Nephron progenitor cell (in vitro differentiated cells): ENCODE measurements at regions not wholly inside any gene's neighbourhood (a gene's known extent, or its start where the extent isn't known, plus 50 kb on each side); places are given as distances from the start of the nearest gene placed in this dataset.

Source experiments
- DNase-seq: peaks from one replicate; pipeline ENCODE4 v3.0.0; 2021
- H3K27ac Mint-ChIP-seq: 2 replicates; pipeline ENCODE4 v1.8.0; 2021; ENCODE audit warnings: mild to moderate bottlenecking, moderate library complexity, mixed read lengths
- H3K27me3 Mint-ChIP-seq: 2 replicates; pipeline ENCODE4 v1.8.0; 2021; ENCODE audit warnings: mild to moderate bottlenecking, low read depth, mixed read lengths; ENCODE audit not compliant: poor library complexity
- H3K36me3 Mint-ChIP-seq: 2 replicates; pipeline ENCODE4 v1.8.0; 2021; ENCODE audit warnings: low read depth, mixed read lengths
- H3K4me1 Mint-ChIP-seq: 2 replicates; pipeline ENCODE4 v1.8.0; 2021; ENCODE audit warnings: mixed read lengths
- H3K4me3 Mint-ChIP-seq: 2 replicates; pipeline ENCODE4 v1.8.0; 2021; ENCODE audit warnings: mild to moderate bottlenecking, moderate library complexity, mixed read lengths
- H3K9me3 Mint-ChIP-seq: 2 replicates; pipeline ENCODE4 v1.8.0; 2021; ENCODE audit warnings: mild to moderate bottlenecking, moderate library complexity, mixed read lengths
- CTCF ChIP-seq: fragments of 200-600 bp; sonication (generic); IDR thresholded peaks from 2 replicates; pipeline ENCODE4 v1.5.0; 2021; ENCODE audit warnings: antibody characterized with exemption

DNA sequence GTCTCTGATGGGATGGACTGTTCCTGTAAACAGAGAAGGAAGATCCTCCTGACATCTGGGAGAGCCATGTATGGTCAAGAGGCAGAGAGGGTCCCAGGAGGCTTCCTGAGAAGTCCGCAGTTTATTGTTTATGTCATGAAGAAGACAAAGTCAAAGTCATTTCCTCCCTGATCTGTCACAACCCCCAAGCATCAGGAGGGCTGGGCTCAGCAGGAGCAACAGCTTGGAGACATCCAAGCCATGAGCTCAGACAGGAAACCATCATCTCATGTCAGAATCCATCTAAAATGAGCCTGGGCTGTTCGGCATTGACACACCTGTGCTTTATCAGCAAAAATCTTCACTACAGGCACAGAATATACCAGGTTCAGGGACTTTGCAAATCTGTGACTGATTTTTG is 325.0 kb upstream of the MSX2 start:
- H3K9me3 Mint-ChIP-seq = no peaks in the 10 kb centered on the region
- no peak for DNase-seq
- peaks cover 5% of the 10 kb centered on the region for H3K27me3 Mint-ChIP-seq
- no peak overlapping the region for H3K27ac Mint-ChIP-seq
- peaks cover 34% of the 10 kb centered on the region for H3K4me1 Mint-ChIP-seq
- no peak for TF ChIP-seq CTCF
- H3K4me3 Mint-ChIP-seq = no peak overlapping the region
- no peaks in the 10 kb centered on the region for H3K36me3 Mint-ChIP-seq

DNA sequence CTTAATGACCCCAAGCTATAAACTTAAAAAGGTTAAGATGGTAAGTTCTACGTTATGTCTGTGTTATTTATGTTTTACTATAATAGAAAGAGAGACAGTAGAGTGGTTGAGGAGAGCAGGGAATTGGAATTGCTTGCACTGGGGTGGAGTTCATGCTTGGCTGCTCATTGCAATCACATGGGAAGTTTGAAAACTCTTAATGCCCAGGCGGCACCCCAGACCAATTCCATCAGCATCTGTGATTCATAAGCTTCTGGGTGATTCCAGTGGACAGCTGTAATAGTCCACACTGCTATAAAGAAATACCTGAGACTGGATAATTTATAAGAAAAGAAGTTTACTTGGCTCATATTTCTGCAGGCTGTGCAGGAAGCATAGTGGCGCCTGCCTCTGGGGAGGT is 323.9 kb upstream of the MSX2 start:
- H3K4me3 Mint-ChIP-seq = no peak overlapping the region
- no peaks in the 10 kb centered on the region for H3K36me3 Mint-ChIP-seq

GRCh38 chr5:174401793-174402192 is 322.6 kb upstream of the MSX2 start:
- H3K36me3 Mint-ChIP-seq = no peaks in the 10 kb centered on the region
- H3K4me1 Mint-ChIP-seq = peaks cover 42% of the 10 kb centered on the region
- TF ChIP-seq CTCF = no peak
- no peak overlapping the region for H3K4me3 Mint-ChIP-seq
- no peak overlapping the region for H3K27ac Mint-ChIP-seq
- DNase-seq = no peak
- H3K9me3 Mint-ChIP-seq = no peaks in the 10 kb centered on the region
- H3K27me3 Mint-ChIP-seq = peaks cover 2% of the 10 kb centered on the region

More for the DNA sequence above, 323.9 kb upstream of the MSX2 start:
- Mint-ChIP-seq H3K27me3 (peaks cover 2% of the 10 kb centered on the region), H3K27ac (no peak overlapping the region), H3K9me3 (no peaks in the 10 kb centered on the region), H3K4me1 (peaks cover 42% of the 10 kb centered on the region)
- no peak for DNase-seq
- no peak for TF ChIP-seq CTCF

- H3K27ac Mint-ChIP-seq = no peak overlapping the region
- H3K4me3 Mint-ChIP-seq = no peak overlapping the region
- H3K4me1 Mint-ChIP-seq = peaks cover 42% of the 10 kb centered on the region
- DNase-seq = no peak
- H3K36me3 Mint-ChIP-seq = no peaks in the 10 kb centered on the region
- H3K9me3 Mint-ChIP-seq = peaks cover under 1% of the 10 kb centered on the region
- H3K27me3 Mint-ChIP-seq = peaks cover 2% of the 10 kb centered on the region
- no peak for TF ChIP-seq CTCF
Measured at GRCh38 chr5:174402222-174402812, 322.1 kb upstream of the MSX2 start.

- peaks cover 13% of the 10 kb centered on the region for H3K9me3 Mint-ChIP-seq
- DNase-seq = no peak
- no peak overlapping the region for H3K27ac Mint-ChIP-seq
- H3K36me3 Mint-ChIP-seq = peaks cover 10% of the 10 kb centered on the region
- H3K27me3 Mint-ChIP-seq = peaks cover 7% of the 10 kb centered on the region
- peaks cover 34% of the 10 kb centered on the region for H3K4me1 Mint-ChIP-seq
- H3K4me3 Mint-ChIP-seq = no peak overlapping the region
- TF ChIP-seq CTCF = no peak
Measured at GRCh38 chr5:174404848-174405247, 319.5 kb upstream of the MSX2 start.

GRCh38 chr5:174409070-174409469 is 315.3 kb upstream of the MSX2 start:
- no peak for DNase-seq
- Mint-ChIP-seq H3K4me1 (peaks cover 44% of the 10 kb centered on the region), H3K4me3 (no peak overlapping the region), H3K36me3 (peaks cover 11% of the 10 kb centered on the region), H3K27ac (no peak overlapping the region), H3K27me3 (peaks cover 4% of the 10 kb centered on the region), H3K9me3 (peaks cover 14% of the 10 kb centered on the region)
- TF ChIP-seq CTCF = no peak
